B cell (primary cell): ENCODE measurements at regions not wholly inside any gene's neighbourhood (a gene's known extent, or its start where the extent isn't known, plus 50 kb on each side); places are given as distances from the start of the nearest gene placed in this dataset.

Source experiments
- ATAC-seq: fragments of 200-7000 bp; cut with Tn5 transposase; one replicate; pipeline ENCODE4 v1.10.0; 2021; ENCODE audit warnings: low read depth, mild to moderate bottlenecking, moderate number of reproducible peaks, moderate library complexity
- CTCF ChIA-PET: fragments of 350-600 bp; sonication (Branson Sonifier 250); formaldehyde crosslinking; loops from one replicate; lab custom pipeline; 2021; ENCODE audit warnings: antibody characterized with exemption, inconsistent platforms; lab: Charles Lee
- POLR2A ChIA-PET: fragments of 350-600 bp; sonication (Branson Sonifier 250); formaldehyde crosslinking; loops from one replicate; lab custom pipeline; 2021; ENCODE audit warnings: antibody characterized with exemption; lab: Charles Lee
- DNase-seq: peaks from one replicate; pipeline ENCODE4 v3.0.0; 2013
- H2AFZ ChIP-seq: 2 replicates; pipeline ENCODE4 v1.6.1; 2012; ENCODE audit warnings: mild to moderate bottlenecking, low read depth, low read length; ENCODE audit not compliant: insufficient read depth, poor library complexity, severe bottlenecking
- H3K27ac ChIP-seq, 2 donors: 1 replicate in 1 of 2; 2 replicates in 1 of 2; pipeline ENCODE4 v1.5.1; 2012 to 2013; ENCODE audit warnings: low read length in 2 of 2, mild to moderate bottlenecking in 2 of 2, moderate library complexity in 1 of 2
- H3K27me3 ChIP-seq, 4 experiments: fragments of 200-600 bp in 1 of 4; sonication (generic) in 1 of 4; replicated peaks in 1 of 4; 1 replicate in 2 of 4; 2 replicates in 2 of 4; pipeline versions ENCODE4 v1.6.1 to v1.7.0; 2013 to 2016; ENCODE audit warnings: low read length in 3 of 4, mild to moderate bottlenecking in 2 of 4, mixed read lengths in 1 of 4, moderate library complexity in 1 of 4; ENCODE audit not compliant: insufficient read depth in 4 of 4, control insufficient read depth in 3 of 4; ENCODE audit errors: control extremely low read depth in 1 of 4
- H3K36me3 ChIP-seq, 2 experiments: replicated peaks in 1 of 2; 1 replicate in 1 of 2; 2 replicates in 1 of 2; pipeline versions ENCODE4 v1.6.1 to v1.7.1; 2013; ENCODE audit warnings: low read length in 1 of 2; ENCODE audit not compliant: insufficient read depth in 2 of 2, control insufficient read depth in 1 of 2; ENCODE audit errors: control extremely low read depth in 1 of 2, extremely low read depth in 1 of 2
- H3K4me1 ChIP-seq, 2 donors: fragments of 200-600 bp in 1 of 2; sonication (generic) in 1 of 2; 1 replicate in 1 of 2; 2 replicates in 1 of 2; pipeline versions ENCODE4 v1.5.1 to v1.6.1; 2013 to 2017; ENCODE audit warnings: low read length in 2 of 2; ENCODE audit not compliant: control insufficient read depth in 2 of 2, insufficient read depth in 2 of 2
- H3K4me2 ChIP-seq: replicated peaks from 2 replicates; pipeline ENCODE3; 2012; ENCODE audit warnings: mild to moderate bottlenecking, low read depth, low read length; ENCODE audit not compliant: poor library complexity, severe bottlenecking
- H3K4me3 ChIP-seq, 5 experiments: fragments of 200-600 bp in 1 of 5; sonication (generic) in 1 of 5; 1 replicate in 3 of 5; 2 replicates in 2 of 5; pipeline versions ENCODE4 v1.5.1 to v1.7.0; 2011 to 2016; ENCODE audit warnings: low read length in 4 of 5, mild to moderate bottlenecking in 4 of 5, low read depth in 2 of 5, control low read depth in 1 of 5, moderate library complexity in 1 of 5; ENCODE audit not compliant: insufficient read depth in 1 of 5; ENCODE audit errors: control extremely low read depth in 1 of 5, extremely low read depth in 1 of 5
- H3K79me2 ChIP-seq: fragments of 200-600 bp; sonication (generic); one replicate; pipeline ENCODE4 v1.6.0; 2016; ENCODE audit warnings: low read length; ENCODE audit not compliant: control insufficient read depth, insufficient read depth
- H3K9ac ChIP-seq: fragments of 200-600 bp; sonication (generic); 2 replicates; pipeline ENCODE4 v1.6.1; 2017; ENCODE audit warnings: mild to moderate bottlenecking, low read length, moderate library complexity
- H3K9me3 ChIP-seq, 3 donors: one replicate each; pipeline versions ENCODE4 v1.6.1 to v1.7.1; 2013; ENCODE audit warnings: low read length in 2 of 3; ENCODE audit not compliant: control insufficient read depth in 2 of 3, insufficient read depth in 1 of 3; ENCODE audit errors: control extremely low read depth in 1 of 3
- H4K20me1 ChIP-seq: 2 replicates; pipeline ENCODE4 v1.6.0; 2012; ENCODE audit warnings: mild to moderate bottlenecking, low read length; ENCODE audit not compliant: insufficient read depth, control insufficient read depth, poor library complexity, severe bottlenecking
- H3K27ac Mint-ChIP-seq: one replicate; pipeline ENCODE4 v1.8.0; 2021; ENCODE audit warnings: mixed read lengths
- H3K27me3 Mint-ChIP-seq: one replicate; pipeline ENCODE4 v1.8.0; 2021; ENCODE audit warnings: mixed read lengths
- H3K4me1 Mint-ChIP-seq: one replicate; pipeline ENCODE4 v1.8.0; 2021; ENCODE audit warnings: mixed read lengths
- H3K4me3 Mint-ChIP-seq: one replicate; pipeline ENCODE4 v1.8.0; 2021; ENCODE audit warnings: mixed read lengths
- H3K9me3 Mint-ChIP-seq: one replicate; pipeline ENCODE4 v1.8.0; 2022; ENCODE audit warnings: mixed read lengths; ENCODE audit not compliant: insufficient read depth
- EZH2 ChIP-seq: IDR thresholded peaks from 2 replicates; pipeline ENCODE4 v1.6.1; 2012; ENCODE audit warnings: borderline replicate concordance, low read depth, mild to moderate bottlenecking, moderate library complexity, low read length; ENCODE audit not compliant: insufficient read depth, poor library complexity, severe bottlenecking
- WGBS: methylation state at CpG from one replicate; pipeline ENCODE4 v1.1.5; 2013; ENCODE audit warnings: missing lambda C conversion rate; ENCODE audit not compliant: insufficient coverage; 5-methylcytosine and 5-hydroxymethylcytosine counted together
- intact Hi-C: fragments of 100-400 bp; cut with micrococcal nuclease; formaldehyde crosslinking; loops from one replicate; pipeline ENCODE4 v1.10.0; 2022
- TF ChIP-seq, protein P1 (sequence below): fragments of 200-600 bp; IDR thresholded peaks from one replicate; pipeline ENCODE4 v1.8.0; 2022; ENCODE audit warnings: antibody characterized with exemption, mild to moderate bottlenecking

- Histone ChIP-seq H3K27ac (no peak overlapping the region), H2AFZ (no peak overlapping the region), H3K79me2 (no peaks in the 10 kb centered on the region), H3K27me3 (no peaks in the 10 kb centered on the region), H3K4me3 (no peak overlapping the region), H3K4me2 (no peak overlapping the region), H4K20me1 (no peaks in the 10 kb centered on the region), H3K9me3 (no peaks in the 10 kb centered on the region), H3K9ac (no peak overlapping the region), H3K36me3 (no peaks in the 10 kb centered on the region), H3K4me1 (no peaks in the 10 kb centered on the region)
- Mint-ChIP-seq H3K9me3 (no peaks in the 10 kb centered on the region), H3K27ac (no peak overlapping the region), H3K27me3 (peaks cover 3% of the 10 kb centered on the region), H3K4me3 (no peak overlapping the region), H3K4me1 (no peaks in the 10 kb centered on the region)
- WGBS, result 97% methylated on average over 6 of the region's 8 CpGs
- intact Hi-C loops, result no loop called here
- CTCF ChIA-PET, result no interaction called here
- ATAC-seq (no peak), DNase-seq (no peak)
- POLR2A ChIA-PET, result no interaction called here
- TF ChIP-seq, protein P1, sequence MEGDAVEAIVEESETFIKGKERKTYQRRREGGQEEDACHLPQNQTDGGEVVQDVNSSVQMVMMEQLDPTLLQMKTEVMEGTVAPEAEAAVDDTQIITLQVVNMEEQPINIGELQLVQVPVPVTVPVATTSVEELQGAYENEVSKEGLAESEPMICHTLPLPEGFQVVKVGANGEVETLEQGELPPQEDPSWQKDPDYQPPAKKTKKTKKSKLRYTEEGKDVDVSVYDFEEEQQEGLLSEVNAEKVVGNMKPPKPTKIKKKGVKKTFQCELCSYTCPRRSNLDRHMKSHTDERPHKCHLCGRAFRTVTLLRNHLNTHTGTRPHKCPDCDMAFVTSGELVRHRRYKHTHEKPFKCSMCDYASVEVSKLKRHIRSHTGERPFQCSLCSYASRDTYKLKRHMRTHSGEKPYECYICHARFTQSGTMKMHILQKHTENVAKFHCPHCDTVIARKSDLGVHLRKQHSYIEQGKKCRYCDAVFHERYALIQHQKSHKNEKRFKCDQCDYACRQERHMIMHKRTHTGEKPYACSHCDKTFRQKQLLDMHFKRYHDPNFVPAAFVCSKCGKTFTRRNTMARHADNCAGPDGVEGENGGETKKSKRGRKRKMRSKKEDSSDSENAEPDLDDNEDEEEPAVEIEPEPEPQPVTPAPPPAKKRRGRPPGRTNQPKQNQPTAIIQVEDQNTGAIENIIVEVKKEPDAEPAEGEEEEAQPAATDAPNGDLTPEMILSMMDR, result no peak
- no peak for TF ChIP-seq EZH2
Measured at GRCh38 chr1:86811142-86811924, 102.6 kb downstream of the SELENOF start.

DNA sequence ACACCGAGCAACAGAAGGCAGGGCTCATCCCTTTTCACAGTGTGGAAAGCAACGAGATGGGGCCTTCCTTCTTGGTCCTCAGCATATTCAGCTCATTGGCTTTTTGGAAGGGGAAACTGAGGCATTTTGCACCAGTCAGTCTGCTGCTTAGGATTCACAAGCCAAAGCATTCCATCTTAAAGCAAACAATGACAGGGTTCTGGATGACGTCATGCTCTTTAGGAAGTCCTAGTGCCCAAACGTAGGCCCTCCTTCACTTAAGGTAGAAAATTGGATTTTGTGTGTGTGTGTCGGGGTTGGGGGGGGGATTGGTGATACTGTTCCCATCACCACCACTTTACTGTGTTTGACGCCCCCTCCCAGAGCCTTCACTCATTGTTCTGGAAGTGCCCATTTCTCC lies 101.6 kb downstream of the SELENOF start:
- POLR2A ChIA-PET, result no interaction called here

More for the DNA sequence above, 101.6 kb downstream of the SELENOF start:
- Mint-ChIP-seq H3K4me1 (peaks cover 6% of the 10 kb centered on the region), H3K9me3 (no peaks in the 10 kb centered on the region), H3K27me3 (peaks cover 3% of the 10 kb centered on the region), H3K4me3 (no peak overlapping the region), H3K27ac (no peak overlapping the region)
- CTCF ChIA-PET, result no interaction called here
- DNase-seq (no peak), ATAC-seq (no peak)
- Histone ChIP-seq H3K27me3 (no peaks in the 10 kb centered on the region), H3K79me2 (no peaks in the 10 kb centered on the region), H3K36me3 (no peaks in the 10 kb centered on the region), H3K27ac (no peak overlapping the region), H3K4me1 (no peaks in the 10 kb centered on the region), H3K4me2 (no peak overlapping the region), H2AFZ (no peak overlapping the region), H3K9me3 (no peaks in the 10 kb centered on the region), H3K4me3 (no peak overlapping the region), H3K9ac (no peak overlapping the region), H4K20me1 (no peaks in the 10 kb centered on the region)
- whole genome bisulfite sequencing, result 100% methylated on average over 1 of the region's 6 CpGs
- intact Hi-C loops, result no loop called here
- TF ChIP-seq, protein P1, result no peak
- no peak for TF ChIP-seq EZH2
